Smooth muscle cell of the brain vasculature (primary cell): ENCODE measurements at regions not wholly inside any gene's neighbourhood (a gene's known extent, or its start where the extent isn't known, plus 50 kb on each side); places are given as distances from the start of the nearest gene placed in this dataset.

Source experiments
- DNase-seq: peaks from one replicate; pipeline ENCODE4 v3.0.0-alpha.2; 2012; ENCODE audit warnings: low read depth, low spot score

- no peak for DNase-seq
Observed at GRCh38 chr14:97640031-97640430, 842.8 kb downstream of the VRK1 start.

GRCh38 chr14:97641827-97642226 is 844.6 kb downstream of the VRK1 start:
- no peak for DNase-seq

- DNase-seq, result no peak
Observed at GRCh38 chr14:97642631-97643030, 845.4 kb downstream of the VRK1 start.

GRCh38 chr14:97644365-97644764 is 847.2 kb downstream of the VRK1 start:
- DNase-seq, result no peak

- no peak for DNase-seq
Observed at GRCh38 chr14:97649752-97650151, 852.6 kb downstream of the VRK1 start.

- no peak for DNase-seq
Observed at GRCh38 chr14:97655169-97655948, 858.2 kb downstream of the VRK1 start.

GRCh38 chr14:97657609-97658008 is 860.4 kb downstream of the VRK1 start:
- DNase-seq, result no peak

- DNase-seq, result no peak
Observed at GRCh38 chr14:97687944-97688630, 890.9 kb downstream of the VRK1 start.

GRCh38 chr14:97688631-97689336 is 891.6 kb downstream of the VRK1 start:
- DNase-seq, result no peak

- DNase-seq, result no peak
Observed at GRCh38 chr14:97692084-97692483, 894.9 kb downstream of the VRK1 start.

- no peak for DNase-seq
Observed at GRCh38 chr14:97695456-97695981, 898.3 kb downstream of the VRK1 start.

GRCh38 chr14:97697772-97698171 is 900.6 kb downstream of the VRK1 start:
- no peak for DNase-seq

- no peak for DNase-seq
Observed at GRCh38 chr14:97699026-97699425, 901.8 kb downstream of the VRK1 start.

- DNase-seq, result no peak
Observed at GRCh38 chr14:97703006-97703760, 906.0 kb downstream of the VRK1 start.

- DNase-seq, result no peak
Observed at GRCh38 chr14:97704316-97704885, 907.2 kb downstream of the VRK1 start.

- DNase-seq, result no peak
Observed at GRCh38 chr14:97705107-97705506, 907.9 kb downstream of the VRK1 start.

- DNase-seq, result no peak
Observed at GRCh38 chr14:97705976-97706375, 908.8 kb downstream of the VRK1 start.

GRCh38 chr14:97706819-97707218 is 909.6 kb downstream of the VRK1 start:
- no peak for DNase-seq

- no peak for DNase-seq
Observed at GRCh38 chr14:97707603-97708002, 910.4 kb downstream of the VRK1 start.

- no peak for DNase-seq
Observed at GRCh38 chr14:97709552-97709951, 912.4 kb downstream of the VRK1 start.

GRCh38 chr14:97710726-97711125 is 913.5 kb downstream of the VRK1 start:
- no peak for DNase-seq
